ENCODE measurements at regions not wholly inside any gene's neighbourhood (a gene's known extent, or its start where the extent isn't known, plus 50 kb on each side); places are given as distances from the start of the nearest gene placed in this dataset.

DNA sequence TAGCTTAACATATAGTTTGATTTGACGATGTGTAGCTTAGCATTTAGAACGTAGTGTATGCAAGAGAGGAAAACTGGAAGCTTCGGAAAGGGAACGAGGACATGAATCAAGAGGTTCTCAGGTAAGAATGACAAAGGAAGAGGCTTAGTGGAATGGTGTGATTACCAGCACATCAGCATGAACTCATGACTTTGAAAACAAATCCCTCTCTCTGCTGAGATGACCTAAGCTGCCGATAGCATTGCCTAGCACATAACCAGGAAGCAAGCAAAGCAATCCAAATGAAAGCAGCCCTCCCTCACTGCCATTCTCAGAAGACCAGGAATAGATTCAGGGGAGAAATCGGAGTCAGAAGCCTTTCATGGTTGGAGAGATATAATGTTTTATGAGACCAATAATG is 51.3 kb upstream of the CCL1 start:
- no peak for DNase-seq

DNA sequence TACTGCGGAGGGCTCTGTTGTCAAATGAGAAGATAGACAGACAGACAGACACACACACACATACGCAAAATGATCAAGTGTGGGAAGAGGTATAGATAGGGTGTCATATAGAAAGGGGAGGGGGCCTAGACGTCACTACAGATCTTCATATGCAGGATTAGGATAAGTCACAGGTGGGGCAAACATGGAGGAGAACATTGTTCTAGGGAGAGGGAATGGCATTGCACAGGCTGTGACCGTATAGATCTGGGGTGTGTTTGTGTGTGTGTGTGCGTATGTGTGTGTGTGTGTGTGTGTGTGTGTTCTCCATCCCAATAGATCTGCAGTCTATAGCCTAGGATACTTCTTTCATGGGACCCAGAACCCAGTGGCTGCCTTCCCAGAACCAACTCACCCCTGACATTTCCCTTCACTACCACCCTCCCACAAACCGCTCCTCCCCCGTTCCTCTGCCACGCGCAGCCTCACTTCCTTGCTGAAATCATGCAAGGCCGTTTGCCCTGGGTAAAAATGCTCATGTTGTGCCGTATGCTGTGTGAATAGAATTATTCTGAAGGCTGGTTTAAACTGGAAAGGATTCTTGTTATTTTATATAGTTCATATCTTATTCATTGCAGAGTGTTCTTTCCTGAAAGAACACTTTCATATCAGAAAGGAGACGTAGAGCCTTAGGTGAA is 50.5 kb upstream of the CCL1 start:
- DNase-seq = no peak

DNA sequence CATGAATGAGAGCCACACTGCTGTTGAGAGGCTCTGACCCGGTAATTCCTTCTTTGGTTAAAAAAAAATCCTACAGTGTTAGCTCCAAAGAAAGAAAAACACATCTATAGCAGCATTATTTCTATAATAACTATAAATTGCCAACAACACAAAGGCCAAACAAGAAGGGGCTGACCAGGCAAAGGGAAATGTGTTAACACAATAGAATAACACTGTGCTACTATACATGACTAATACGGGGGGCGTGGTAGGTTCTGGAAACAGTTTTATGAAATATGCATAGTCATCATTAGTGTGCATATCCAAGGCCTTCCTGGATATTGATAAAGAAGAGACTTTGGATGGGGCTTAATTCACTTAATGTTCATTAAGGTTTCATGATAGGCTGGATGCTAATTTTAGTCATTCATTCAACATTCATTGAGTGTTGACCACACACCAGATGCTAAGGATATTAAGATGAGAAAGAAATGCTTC is 50.0 kb upstream of the CCL1 start:
- DNase-seq = no peak

Data from NCI-H1417 treated with DMSO at 0.1 percent for 48 hours (cell line).